GM18505 (cell line): ENCODE measurements at regions not wholly inside any gene's neighbourhood (a gene's known extent, or its start where the extent isn't known, plus 50 kb on each side); places are given as distances from the start of the nearest gene placed in this dataset.

ENCODE experiments used
- ATAC-seq: cut with Tn5 transposase; IDR thresholded peaks from one replicate; pipeline ENCODE4 v1.9.1; 2021; ENCODE audit not compliant: unreplicated experiment
- POLR2A ChIP-seq: IDR thresholded peaks from 4 replicates; pipeline ENCODE4 v1.6.1; 2011; ENCODE audit warnings: borderline replicate concordance; ENCODE audit not compliant: insufficient read depth, insufficient read length; ENCODE audit errors: extremely low read depth

GRCh38 chr6:141290941-141291721, 841.6 kb upstream of the GJE1 start:
- no peak for ATAC-seq
- TF ChIP-seq POLR2A, result no peak

- TF ChIP-seq POLR2A, result no peak
- no peak for ATAC-seq
Observed at GRCh38 chr6:141288947-141289346, 843.8 kb upstream of the GJE1 start.

DNA sequence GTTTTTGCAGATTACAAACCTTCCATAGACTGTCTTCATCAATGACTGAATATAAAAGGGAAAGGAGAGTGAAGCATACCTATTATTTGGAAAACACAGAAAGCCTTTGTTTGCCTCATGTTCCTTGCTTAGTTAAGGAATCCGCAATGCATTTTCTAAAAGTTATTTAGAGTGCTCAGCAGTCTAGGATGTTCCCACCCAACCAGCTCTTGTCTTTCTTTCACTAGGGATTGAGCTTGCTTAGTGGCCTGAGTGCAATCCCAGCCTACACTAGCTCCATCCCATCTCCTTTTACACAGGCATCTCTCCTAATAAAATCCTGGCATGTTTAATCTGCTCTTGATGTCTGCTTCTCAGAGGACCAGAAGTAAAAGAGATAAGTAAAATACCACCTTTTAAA, 850.5 kb upstream of the GJE1 start:
- ATAC-seq, result no peak
- no peak for TF ChIP-seq POLR2A

DNA sequence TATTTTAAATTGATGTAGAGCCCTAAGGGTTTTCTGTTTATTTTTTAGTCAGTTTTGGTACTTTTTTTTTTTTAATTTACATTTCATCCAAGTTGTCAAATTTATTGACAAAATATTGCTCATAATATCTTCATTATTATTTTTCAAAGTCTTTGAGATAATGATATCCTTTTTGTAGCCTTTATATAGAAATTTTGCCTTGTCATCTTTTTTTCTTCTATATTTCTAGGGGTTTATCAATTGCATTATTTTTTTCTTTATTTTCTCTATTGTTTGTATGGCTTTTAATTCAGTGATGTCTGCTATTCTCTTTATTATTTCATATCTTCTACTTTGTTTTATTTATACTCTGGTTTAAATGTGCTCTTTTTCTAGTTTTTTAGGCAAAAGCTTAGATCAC, 863.0 kb upstream of the GJE1 start:
- TF ChIP-seq POLR2A, result no peak
- ATAC-seq, result no peak

GRCh38 chr6:141267420-141267819, 865.3 kb upstream of the GJE1 start:
- no peak for ATAC-seq

GRCh38 chr6:141265756-141266623, 866.7 kb upstream of the GJE1 start:
- ATAC-seq, result no peak
- TF ChIP-seq POLR2A, result no peak

More at GRCh38 chr6:141267420-141267819, 865.3 kb upstream of the GJE1 start:
- TF ChIP-seq POLR2A, result no peak

DNA sequence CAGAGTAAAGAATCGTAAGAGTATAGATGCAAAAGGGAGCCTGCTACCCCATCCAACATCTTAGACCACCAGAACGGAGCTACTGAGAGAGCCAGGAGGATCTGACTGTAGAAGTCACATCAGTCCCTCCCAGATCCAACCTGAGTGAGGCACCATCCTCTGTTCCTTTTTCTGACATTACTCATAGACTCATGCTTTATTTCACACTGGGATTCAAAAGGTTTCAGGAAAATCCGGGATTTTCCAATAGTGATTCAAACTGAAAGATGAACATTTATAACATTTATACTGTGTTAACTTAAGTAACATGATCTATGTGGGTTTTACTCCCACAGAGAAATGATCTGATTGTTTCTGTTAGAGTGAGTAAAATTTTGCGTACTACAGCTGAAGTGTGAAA, 868.6 kb upstream of the GJE1 start:
- ATAC-seq, result no peak

DNA sequence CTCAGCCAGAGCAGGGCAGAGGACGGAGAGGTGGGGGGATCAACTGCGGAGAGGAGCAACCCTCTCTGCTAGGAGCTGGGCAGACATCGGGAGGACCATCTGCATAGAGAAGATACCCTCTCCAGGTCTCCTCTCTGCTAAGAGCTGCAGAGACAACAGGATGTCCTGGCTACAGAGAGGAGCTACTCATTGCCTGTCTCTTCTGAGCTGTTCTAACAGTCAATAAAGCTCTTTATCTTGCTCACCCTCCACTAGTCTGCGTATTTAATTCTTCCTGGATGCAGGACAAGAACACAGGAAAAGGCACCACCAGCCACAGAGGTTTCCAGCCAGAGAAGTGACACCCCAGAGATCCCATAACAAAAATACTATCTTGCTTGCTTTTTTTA, 871.1 kb upstream of the GJE1 start:
- no peak for TF ChIP-seq POLR2A
- ATAC-seq, result no peak

More for the DNA sequence above, 868.6 kb upstream of the GJE1 start:
- TF ChIP-seq POLR2A, result no peak

DNA sequence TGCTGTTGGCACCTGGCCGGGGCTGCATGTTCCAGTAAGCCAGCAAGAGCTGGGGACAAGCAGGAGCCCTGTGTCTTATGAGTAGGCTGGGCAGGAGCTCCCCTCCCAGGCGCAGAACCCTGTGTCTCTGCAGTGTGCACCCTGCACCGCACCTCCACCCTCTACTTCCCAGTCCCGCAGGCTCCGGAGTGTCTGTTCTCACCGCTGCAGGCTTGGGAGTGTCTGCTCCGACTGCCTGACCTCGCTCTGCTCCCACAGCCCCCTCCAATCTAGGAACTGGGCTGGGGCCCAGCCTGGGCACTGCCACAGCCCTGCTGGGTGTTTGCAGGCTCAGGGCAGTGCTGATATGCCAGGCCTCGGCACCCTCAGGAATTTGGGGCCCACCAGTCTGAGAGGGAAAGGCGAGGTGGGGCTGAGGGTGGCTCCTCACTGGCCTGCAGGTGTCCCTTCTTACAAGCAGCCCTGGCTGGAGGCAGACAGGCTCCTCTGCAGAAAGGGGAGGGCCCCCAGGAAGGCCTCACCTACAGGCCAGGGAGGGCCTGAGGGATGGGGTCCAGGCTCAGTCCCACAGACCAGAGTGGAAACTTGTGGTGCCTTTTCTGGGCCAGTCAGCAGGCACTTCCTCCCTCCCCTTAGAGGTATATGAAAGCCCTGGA, 871.6 kb upstream of the GJE1 start:
- no peak for TF ChIP-seq POLR2A
- no peak for ATAC-seq

DNA sequence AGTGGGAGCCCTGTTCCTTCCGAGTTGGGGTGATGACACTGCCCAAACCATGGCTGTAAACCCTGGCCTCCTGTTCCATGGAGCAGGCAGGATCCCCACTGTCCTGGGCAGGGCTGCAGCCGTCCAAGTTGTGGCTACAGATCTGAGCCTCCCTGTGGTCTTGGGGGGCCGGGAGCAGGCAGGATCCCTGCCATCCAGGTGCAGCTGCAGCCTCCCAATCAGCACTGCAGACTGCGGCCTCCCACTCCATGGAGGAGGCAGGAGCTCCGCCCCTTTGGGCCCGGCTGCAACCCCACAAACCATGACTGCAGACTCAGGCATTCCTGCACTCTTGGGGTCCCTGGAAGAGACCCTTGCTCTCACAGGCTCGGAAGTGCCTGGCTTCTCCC, 872.1 kb upstream of the GJE1 start:
- TF ChIP-seq POLR2A, result no peak
- no peak for ATAC-seq

DNA sequence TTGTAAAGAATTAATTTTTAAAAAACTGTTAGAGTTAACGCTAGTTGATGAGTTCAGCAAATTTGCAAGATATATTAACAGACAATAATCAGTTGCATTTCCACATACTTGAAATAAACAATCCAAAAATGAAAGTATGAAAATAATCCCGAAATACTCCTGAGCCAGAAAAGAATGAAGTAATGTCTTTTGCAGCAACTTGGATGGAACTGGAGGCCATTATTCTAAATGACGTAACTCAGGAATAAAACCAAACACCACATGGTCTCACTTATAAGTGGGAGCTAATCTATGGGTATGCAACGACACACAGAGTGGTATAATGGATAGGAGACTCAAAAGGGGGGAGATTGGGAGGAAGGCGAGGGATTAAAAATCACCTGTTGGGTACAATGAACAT, 872.9 kb upstream of the GJE1 start:
- TF ChIP-seq POLR2A, result no peak
- no peak for ATAC-seq

GRCh38 chr6:141259091-141259490, 873.6 kb upstream of the GJE1 start:
- no peak for ATAC-seq
- no peak for TF ChIP-seq POLR2A

DNA sequence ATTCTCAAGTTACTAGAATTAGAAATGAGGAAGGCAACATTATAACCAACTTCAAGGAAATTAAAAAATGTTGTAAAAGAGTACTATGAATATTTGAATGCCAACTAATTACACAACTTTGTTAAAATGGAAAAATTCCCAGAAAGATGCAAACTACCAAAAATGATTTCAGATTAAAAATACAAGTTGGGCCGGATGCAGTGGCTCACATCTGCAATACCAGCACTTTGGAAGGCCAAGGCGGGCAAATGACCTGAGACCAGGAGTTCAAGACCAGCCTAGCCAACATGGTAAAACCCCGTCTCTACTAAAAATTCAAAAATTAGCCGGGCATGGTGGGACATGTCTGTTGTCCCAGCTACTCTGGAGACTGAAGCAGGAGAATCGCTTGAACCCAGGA, 874.2 kb upstream of the GJE1 start:
- no peak for TF ChIP-seq POLR2A
- no peak for ATAC-seq
